Fibroblast of the aortic adventitia (primary cell): ENCODE measurements at regions not wholly inside any gene's neighbourhood (a gene's known extent, or its start where the extent isn't known, plus 50 kb on each side); places are given as distances from the start of the nearest gene placed in this dataset.
"Not testable (repeated sequence)": the region's sequence is repeated elsewhere in the genome, so short reads cannot be mapped to it uniquely, and the experiment has no call there.

Source experiments
- DNase-seq: peaks from one replicate; pipeline ENCODE4 v3.0.0-alpha.2; 2010; ENCODE audit warnings: low read depth
- H3K4me3 ChIP-seq: 2 replicates; pipeline ENCODE4 v1.5.1; 2011; ENCODE audit warnings: low read depth, mild to moderate bottlenecking, control low read depth, low read length, moderate library complexity

DNA sequence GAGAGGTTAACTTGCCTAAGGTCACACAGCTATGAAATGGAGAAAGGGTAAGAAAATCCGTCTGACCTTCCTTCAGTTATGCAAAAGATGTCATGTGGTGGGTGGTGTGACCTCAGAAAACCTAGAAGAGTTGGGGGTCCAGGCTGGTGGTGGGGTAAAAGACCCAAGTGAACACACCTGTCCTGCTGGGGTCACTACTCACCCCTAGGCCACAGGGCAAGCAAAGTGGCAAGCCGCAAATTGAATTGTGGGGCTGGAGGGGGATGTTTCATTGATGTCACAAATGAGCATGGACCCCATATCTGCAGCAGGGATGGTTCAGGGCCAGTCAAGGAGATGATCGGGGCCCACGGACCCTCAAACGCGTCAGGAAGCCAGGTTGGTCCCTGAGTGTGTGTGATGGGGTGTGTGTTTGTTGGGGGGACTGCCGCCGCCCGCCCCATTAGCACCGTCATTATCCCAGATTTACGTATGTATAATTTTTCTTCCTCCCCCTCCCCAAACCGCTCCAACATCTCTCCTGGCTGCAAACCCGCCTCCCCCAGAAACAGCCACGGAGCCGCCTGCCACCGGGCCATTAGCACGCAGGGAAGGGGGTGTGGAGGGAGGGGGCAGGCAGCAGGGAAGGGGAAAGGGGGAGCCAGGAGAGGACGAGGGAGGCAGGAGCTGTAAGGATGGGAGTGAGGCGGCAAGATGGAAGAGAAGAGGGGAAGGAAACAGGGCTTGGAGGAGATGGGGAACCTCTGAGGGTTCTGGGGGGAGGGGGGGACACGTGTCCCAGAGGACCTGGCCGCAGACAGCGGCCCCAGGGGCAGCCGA, 157.4 kb downstream of the CRLF3 start:
- H3K4me3 ChIP-seq, DNase-seq: not testable (repeated sequence)

DNA sequence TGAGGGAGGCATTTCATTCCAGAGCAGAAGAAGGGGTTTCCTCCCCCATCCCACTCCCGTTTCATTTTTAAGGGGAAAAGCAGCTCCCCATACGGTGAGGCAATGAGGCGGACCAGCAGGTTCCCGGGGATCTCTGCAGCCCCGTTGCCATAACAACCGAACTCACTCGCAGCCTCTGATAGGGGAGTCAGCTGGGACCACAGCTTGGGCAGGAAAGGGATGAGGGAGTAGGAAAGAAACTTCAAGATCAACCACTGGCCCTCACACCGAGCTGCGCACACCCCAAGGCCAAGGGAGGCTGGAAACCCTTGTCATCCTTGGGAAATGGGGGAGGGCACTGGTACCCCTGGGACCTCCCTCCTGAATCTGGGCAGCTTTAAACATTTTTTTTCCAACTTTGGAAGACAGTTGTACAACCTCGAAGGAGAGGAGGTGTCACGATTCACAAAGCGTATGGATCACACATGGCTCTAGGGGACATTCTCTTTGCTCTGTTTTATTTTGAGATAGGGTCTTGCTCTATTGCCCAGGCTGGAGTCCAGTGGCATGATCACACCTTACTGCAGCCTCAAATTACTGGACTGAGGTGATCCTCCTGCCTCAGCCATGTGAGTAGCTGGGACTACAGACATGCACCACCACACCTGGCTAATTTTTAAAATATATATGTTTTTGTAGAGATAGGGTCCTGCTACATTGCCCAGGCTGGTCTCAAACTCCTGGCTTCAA, 160.6 kb downstream of the CRLF3 start:
- H3K4me3 ChIP-seq, result not testable (repeated sequence)
- DNase-seq, result peak; percentile 14

DNA sequence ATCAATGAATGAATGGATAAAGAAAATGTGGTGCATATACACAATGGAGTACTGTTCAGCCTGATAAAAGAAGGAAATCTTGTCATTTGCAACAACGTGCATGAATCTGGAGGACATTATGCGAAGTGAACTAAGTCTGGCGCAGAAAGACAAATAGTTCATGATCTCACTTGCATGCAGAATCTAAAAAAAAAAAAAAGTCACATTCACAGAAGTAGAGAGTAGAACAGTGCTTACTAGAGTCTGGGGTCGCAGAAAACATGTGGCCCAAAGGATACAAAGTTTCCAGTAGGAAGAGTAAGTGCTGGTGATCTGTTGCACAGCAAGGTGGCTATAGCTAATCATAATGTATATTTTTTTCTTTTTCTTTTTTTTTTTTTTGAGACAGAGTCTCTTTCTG, 167.3 kb downstream of the CRLF3 start:
- not testable (repeated sequence) for DNase-seq, H3K4me3 ChIP-seq

DNA sequence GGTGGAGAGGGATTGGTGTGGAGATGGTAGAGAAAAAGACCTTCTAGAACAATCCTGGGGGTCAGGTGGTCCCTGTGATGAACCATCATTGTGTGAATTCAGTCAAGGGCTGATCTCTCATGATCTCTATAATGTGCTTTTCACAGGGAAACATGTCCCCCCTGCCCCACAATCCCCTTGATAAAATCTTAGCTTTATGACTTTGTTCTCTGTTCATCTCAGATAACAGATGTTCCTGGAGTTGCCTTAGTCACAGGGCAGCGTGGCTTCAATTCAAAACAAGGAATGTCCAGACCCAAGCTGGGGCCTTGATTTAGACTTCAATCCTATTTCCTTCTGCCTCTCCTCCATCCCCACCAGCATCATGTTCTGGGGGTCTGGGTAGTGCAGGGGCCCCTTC, 171.5 kb downstream of the CRLF3 start:
- not testable (repeated sequence) for DNase-seq, H3K4me3 ChIP-seq

DNA sequence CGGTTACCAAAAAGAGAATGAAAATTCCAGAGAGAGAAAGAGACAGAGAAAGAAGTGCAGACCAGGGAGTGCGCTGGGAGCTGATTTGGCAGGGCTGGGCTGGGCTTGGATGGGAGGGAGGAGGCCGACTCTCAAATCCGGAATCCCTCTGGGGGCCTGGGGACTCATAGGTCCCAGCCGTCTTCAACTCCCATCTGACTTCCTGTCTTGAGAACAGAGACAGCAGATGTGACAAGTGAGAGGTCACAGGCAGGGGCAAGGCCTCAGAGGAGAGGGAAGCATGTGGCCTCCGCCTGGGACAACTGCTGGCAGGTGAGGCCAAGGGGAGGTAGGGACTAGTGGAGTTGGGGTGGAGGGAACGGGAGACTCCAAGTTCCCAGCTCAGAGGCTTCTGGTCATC, 172.9 kb downstream of the GOSR1 start:
- not testable (repeated sequence) for H3K4me3 ChIP-seq, DNase-seq

DNA sequence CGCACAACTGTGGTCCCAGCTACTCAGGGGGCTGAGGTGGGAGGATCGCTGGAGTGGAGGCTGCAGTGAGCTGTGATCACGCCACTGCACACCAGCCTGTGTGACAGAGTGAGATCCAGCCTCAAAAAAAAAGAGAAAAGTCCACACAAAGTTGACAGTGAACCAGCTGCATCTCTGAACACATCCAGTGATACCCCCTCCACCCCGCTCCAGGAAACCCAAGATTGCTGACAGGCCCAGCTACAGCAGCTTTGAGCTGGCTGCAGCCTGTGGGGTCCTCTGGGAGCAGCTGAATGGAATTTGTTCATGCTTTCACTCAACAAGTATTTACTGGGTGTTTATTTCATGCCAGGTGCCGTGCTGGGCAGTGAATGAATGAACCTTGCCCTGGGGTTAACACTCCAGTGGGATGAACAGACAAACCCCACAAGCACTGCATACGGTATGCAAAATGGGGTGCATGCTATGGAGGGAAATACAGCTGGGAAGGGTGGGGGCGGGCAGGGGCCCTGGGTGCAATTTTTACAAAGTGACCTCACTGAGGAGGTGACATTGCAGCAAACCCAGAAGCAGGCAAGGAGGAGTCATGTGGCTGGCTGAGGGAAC, 170.9 kb downstream of the GOSR1 start:
- DNase-seq, H3K4me3 ChIP-seq: not testable (repeated sequence)

DNA sequence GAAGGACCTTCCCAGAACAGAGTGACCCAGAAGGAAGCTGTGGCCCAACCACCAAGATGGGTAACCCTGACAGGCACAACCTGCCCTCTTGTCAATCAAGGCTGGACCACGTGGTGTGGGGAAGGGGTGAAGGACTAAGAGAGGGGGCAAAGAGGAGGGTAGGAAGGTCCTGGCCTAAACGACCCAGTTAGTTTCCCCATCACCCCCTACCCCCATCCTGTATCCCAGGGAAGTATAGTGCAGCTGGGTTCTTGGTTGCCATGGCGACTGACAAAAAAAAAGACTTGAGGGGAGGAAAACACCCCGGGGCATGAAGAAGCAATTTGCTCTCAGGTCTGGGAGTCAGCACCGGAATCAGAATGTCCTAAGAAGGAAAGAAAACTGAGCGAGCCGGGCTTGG, 168.7 kb downstream of the GOSR1 start:
- not testable (repeated sequence) for H3K4me3 ChIP-seq, DNase-seq

DNA sequence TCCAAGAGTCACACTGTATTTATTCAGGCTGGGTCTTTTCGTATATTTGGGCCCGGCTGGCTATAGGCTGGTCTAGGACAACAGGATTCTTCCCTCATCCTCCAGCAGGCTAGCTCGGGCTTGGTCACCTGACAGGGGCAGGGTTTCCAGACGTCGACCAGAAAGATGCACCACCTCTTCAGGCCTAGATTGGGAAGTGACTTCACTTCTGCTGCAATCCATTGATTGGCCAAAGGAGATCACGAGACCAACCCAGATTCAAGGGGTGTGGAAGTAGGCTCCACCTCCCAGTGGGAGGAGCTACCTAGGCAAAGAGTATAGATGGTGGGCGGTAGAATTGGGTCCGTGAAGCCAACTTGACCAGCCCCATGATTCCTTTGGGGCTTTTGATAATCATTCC, 167.5 kb downstream of the GOSR1 start:
- H3K4me3 ChIP-seq, DNase-seq: not testable (repeated sequence)

DNA sequence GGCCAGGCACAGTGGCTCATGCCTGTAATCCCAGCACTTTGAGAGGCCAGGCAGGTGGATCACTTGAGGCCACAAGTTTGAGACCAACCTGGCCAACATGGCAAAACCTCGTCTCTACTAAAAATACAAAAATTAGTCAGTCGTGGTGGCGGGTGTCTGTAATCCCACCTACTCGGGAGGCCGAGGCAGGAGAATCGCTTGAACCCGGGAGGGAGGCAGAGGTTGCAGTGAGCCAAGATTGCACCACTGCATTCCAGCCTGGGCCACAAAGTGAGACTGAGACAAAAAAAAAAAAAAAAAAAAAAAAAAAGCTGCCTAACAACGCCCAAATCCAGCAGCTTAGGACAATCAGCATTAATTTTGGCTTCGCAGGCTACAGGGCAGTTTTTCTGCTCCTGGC, 167.1 kb downstream of the GOSR1 start:
- not testable (repeated sequence) for DNase-seq, H3K4me3 ChIP-seq

DNA sequence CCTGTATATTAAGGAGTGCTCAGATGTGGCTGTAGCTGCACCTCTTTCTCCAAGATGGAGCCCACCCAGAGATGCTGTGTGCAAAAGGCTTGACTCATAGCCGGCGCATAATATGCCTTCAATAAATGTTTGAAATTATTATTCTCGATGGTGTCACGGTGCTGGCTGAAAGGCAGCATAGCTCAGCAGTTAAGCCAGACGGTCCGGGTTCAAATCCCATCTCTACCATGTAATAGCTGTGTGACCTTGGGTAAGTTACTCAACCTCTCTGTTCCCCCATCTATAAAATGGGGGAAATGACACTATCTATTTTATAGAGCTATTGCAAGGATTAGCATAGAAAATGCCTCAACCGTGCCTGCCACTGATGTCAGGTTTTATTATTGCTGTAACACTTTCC, 164.2 kb downstream of the GOSR1 start:
- DNase-seq, H3K4me3 ChIP-seq: not testable (repeated sequence)

DNA sequence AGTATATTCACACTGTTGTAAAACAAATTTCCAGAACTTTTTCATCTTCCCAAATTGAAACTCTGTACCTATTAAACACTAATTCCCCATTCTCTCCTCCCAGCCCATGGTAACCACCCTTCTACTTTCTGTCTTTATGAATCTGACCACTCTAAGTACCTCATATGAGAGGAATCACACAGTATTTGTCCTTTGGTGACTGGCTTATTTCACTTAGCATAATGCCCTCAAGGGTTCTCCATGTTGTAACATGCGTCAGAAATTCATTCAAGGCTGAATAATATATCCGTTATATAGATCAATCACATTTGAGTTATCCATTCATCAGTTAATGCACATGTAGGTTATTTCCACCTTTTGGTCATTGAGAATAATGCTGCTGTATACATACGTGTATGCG, 162.2 kb downstream of the GOSR1 start:
- not testable (repeated sequence) for H3K4me3 ChIP-seq, DNase-seq

DNA sequence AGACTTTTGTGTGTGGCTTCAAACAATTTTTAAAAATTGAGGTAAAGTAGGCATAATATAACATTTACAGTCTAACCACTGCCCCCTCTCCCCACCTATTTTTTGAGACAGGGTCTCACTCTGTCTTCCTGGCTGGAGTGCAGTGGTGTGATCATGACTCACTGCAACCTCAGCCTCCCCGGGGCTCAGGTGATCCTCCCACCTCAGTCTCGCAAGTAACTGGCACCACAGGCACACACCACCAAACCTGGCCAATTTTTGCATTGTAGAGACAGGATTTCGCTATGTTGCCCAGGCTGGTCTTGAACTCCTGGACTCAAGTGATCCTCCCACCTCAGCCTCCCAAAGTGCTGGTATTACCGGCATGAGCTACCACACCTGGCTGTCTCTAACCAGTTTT, 161.8 kb downstream of the GOSR1 start:
- not testable (repeated sequence) for DNase-seq, H3K4me3 ChIP-seq

DNA sequence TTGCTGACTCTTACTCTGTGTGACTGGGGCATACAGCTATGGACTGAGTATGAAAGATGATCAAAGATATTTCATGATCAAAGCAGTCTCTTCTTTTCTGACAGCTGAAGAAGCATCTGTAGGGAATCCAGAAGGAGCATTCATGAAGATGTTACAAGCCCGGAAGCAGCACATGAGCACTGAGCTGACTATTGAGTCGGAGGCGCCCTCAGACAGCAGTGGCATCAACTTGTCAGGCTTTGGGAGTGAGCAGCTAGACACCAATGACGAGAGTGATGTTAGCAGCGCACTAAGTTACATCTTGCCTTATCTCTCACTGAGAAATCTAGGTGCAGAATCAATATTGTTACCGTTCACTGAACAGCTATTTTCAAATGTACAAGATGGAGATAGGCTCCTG, 154.4 kb downstream of the GOSR1 start:
- not testable (repeated sequence) for H3K4me3 ChIP-seq, DNase-seq

DNA sequence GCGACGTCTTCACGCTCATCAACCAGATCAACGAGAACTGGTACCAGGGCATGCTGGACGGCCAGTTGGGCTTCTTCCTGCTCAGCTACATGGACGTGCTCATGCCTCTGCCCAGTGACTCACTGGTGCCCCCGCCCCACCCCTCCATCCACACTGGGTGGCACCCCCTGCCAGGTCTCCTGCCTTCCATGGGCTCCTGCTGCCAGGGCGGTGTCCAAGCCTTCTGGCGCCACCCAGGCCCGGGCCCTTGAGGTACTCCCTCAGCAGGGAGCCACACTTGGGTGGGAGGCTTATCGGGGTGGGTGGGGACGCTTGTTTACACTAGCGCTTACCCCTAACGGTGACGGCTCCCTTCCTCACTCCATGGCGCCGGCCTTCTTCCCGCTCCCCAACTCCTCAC, 148.2 kb downstream of the GOSR1 start:
- not testable (repeated sequence) for H3K4me3 ChIP-seq, DNase-seq

DNA sequence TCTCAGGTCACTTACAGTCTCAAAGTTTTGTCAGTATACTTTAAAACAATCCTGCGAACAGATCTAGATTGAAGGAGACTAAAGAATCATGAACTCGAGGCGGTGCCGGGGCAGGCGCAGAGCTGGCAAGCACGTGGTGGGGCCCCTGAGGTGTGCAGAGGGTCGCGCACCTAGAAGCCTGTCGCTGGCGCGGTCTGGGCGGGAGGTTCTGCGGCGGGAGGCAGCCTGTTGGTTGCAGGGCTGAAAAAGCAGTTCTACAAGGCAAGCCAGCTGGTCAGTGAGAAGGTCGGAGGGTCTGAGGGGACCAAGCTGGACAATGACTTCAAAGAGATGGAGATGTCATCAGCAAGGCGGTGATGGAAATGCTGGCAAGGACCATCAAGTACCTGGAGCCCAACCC, 147.0 kb downstream of the GOSR1 start:
- H3K4me3 ChIP-seq, DNase-seq: not testable (repeated sequence)

DNA sequence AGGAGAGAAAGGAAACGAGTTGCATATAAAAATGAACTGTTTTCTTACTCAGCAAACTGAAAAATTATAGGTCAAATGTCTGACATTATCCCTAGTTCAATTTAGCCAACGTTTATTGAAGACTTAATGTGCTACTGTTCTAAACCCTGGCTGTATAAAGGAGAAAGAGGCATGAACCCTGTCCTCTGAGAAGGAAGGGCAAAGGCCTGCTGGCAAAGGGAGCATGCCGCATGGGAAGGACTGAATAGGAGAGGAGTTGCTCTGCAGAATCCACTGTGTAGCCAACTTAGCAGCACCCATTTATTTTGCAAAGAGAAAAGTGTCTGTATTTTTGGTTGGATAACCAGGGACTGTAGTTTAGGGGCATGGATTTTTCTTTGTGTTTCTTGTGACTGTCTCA, 132.5 kb downstream of the GOSR1 start:
- DNase-seq, H3K4me3 ChIP-seq: not testable (repeated sequence)
